ENCODE measurements at regions not wholly inside any gene's neighbourhood (a gene's known extent, or its start where the extent isn't known, plus 50 kb on each side); places are given as distances from the start of the nearest gene placed in this dataset.

DNA sequence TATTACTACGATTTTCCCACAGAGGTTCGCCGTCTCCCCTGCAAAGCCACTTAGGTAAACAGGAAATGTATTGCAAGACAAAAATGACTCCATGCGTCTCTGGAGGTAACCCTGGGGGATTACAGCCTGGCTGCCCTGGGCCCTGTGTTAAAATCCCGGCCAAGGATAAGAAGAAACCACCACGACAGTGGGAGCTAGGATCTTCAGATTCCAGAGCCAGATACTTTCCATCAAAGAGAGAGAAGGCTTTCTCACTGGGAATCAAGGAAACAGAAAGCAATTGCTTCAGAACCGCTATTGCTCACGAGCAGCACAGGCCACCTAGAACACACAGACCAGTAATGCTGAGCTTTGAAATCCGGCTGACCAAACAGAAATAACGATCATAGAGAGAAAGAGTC lies 97.9 kb upstream of the ZNF516 start:
- H3K4me3 Mint-ChIP-seq, result no peak overlapping the region
- H3K36me3 Mint-ChIP-seq (ENCODE audit: insufficient read depth in 2 of 2), result no peaks in the 10 kb centered on the region
- DNase-seq (no peak), ATAC-seq (replicated peaks in 1 of 2) (no peak)
- H3K27ac Mint-ChIP-seq, result no peak overlapping the region
- H3K27me3 Mint-ChIP-seq (ENCODE audit: low read depth), result peaks cover 58% of the 10 kb centered on the region
- H3K9me3 Mint-ChIP-seq, result no peaks in the 10 kb centered on the region
- H3K4me1 Mint-ChIP-seq (ENCODE audit: low read depth), result peaks cover 5% of the 10 kb centered on the region

DNA sequence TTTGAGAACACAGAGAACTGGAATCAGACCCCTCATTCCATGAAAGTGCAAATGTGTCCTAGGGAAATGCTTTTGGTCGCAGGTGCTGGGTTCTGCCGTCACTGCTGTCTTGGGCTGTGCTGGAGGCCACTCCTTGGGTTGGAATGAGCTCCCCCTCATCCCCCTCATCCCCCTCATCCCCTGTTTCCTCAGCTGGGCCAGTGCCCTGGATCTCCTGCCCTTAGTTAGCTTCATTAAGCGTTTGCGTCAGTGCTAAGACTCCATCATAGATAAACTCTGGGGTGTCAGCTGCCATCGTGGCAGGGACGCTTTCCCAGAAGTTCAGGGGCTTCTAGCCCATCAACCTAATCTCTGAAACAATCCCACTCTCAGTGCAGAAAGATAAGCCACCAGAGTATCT lies 97.1 kb upstream of the ZNF516 start:
- DNase-seq (no peak), ATAC-seq (replicated peaks in 1 of 2) (no peak)
- Mint-ChIP-seq H3K4me1 (ENCODE audit: low read depth) (peaks cover 5% of the 10 kb centered on the region), H3K4me3 (no peak overlapping the region), H3K27me3 (ENCODE audit: low read depth) (peaks cover 58% of the 10 kb centered on the region), H3K36me3 (ENCODE audit: insufficient read depth in 2 of 2) (no peaks in the 10 kb centered on the region), H3K27ac (no peak overlapping the region), H3K9me3 (no peaks in the 10 kb centered on the region)

DNA sequence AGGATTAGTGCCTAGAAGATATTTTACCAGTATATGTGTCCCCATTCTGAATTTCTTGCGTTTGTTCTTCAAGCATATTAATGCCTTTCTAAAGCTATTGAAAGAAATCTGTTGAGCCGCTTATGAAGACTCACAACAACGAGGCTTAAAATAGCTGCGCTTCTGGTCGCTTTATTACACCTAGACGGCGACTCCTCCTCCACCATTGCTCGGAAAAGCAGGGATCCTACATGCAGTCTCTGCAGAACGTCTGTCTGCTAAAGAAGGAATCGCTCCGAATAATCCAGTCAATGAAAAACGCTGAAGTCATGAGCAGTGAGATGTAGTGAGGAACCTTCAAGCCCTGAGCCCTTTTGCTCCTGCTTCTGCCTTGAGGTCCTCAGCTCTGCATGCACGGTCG lies 94.8 kb upstream of the ZNF516 start:
- H3K36me3 Mint-ChIP-seq (ENCODE audit: insufficient read depth in 2 of 2), result no peaks in the 10 kb centered on the region
- H3K27ac Mint-ChIP-seq, result no peak overlapping the region
- DNase-seq (no peak), ATAC-seq (replicated peaks in 1 of 2) (no peak)
- H3K4me3 Mint-ChIP-seq, result no peak overlapping the region
- H3K4me1 Mint-ChIP-seq (ENCODE audit: low read depth), result peaks cover 5% of the 10 kb centered on the region
- no peaks in the 10 kb centered on the region for H3K9me3 Mint-ChIP-seq
- peaks cover 54% of the 10 kb centered on the region for H3K27me3 Mint-ChIP-seq (ENCODE audit: low read depth)

DNA sequence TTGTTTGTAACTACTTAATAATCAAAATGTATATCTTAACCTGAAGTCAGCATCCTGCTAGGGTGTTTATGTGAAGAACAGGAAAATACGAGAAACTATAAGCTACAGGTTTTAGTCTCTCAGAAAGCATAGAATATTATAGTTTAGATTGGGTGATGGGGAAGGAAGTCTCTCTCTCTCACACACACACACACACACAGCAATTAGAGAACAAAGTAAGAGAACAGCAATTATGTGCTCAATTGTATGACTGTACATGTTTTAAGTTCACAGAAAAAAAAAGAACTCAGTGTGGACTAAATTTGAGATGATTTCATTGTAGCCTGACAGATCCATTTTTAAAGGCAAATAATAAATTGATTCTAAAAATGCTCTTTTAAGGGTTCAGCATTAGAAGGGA lies 94.3 kb upstream of the ZNF516 start:
- peaks cover 49% of the 10 kb centered on the region for H3K27me3 Mint-ChIP-seq (ENCODE audit: low read depth)
- H3K27ac Mint-ChIP-seq, result no peak overlapping the region
- H3K4me1 Mint-ChIP-seq (ENCODE audit: low read depth), result peaks cover 5% of the 10 kb centered on the region
- DNase-seq (no peak), ATAC-seq (replicated peaks in 1 of 2) (no peak)
- no peaks in the 10 kb centered on the region for H3K36me3 Mint-ChIP-seq (ENCODE audit: insufficient read depth in 2 of 2)
- H3K4me3 Mint-ChIP-seq, result peak overlapping the region; percentile 57 to 72
- H3K9me3 Mint-ChIP-seq, result no peaks in the 10 kb centered on the region

DNA sequence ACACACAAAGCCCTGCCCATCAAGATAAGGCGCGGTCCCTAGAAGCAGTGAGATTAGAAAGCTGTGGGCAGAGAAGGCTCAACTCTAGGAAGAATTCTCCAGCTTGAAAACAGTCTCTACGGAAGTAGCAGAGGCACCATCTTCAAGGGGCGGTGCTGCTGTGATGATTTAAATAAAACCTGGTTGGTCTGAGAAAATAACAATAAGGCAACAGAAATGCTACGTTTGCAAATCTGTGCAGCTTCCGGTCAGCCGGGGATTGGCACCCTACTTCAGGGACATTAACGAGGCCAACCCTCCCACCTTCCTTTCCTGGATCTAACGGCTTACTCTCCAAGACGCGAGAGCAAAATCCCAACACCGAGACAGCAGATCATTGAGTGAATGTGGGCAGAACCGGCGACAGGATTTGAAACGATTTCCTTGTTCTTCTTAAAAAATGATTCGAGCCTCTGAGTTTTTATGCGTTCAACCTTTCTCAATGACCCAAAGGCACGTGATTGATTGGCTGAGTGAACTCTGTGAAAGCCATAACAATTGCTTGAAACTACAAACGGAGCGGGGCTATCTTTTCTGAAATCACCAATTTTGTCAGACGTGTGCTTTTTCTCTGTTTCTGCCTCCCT lies 93.7 kb upstream of the ZNF516 start:
- ATAC-seq (replicated peaks in 1 of 2) (no peak), DNase-seq (no peak)
- Mint-ChIP-seq H3K27me3 (ENCODE audit: low read depth) (peaks cover 49% of the 10 kb centered on the region), H3K9me3 (no peaks in the 10 kb centered on the region), H3K4me3 (peak overlapping the region; percentile 57 to 72), H3K27ac (no peak overlapping the region), H3K36me3 (ENCODE audit: insufficient read depth in 2 of 2) (no peaks in the 10 kb centered on the region), H3K4me1 (ENCODE audit: low read depth) (peaks cover 5% of the 10 kb centered on the region)

DNA sequence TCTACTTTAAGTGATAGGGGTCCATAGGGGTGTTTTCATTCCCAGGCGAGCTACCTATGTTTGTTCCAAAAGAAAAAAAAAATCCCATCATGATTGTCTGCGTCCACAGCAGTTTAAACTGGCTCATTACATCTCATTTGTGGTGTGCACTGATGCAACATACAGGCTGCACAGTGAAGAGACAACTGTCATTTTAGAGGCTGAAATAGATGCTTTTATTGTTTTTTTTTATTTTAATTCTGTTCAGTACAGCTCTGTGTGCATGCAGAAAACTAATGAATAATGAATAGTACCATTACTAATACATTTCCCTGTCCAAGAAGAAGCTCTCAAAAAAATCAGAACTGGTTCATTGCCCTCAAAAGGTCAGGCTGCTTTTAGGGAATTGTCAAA lies 92.8 kb upstream of the ZNF516 start:
- Mint-ChIP-seq H3K9me3 (no peaks in the 10 kb centered on the region), H3K4me3 (no peak overlapping the region), H3K36me3 (ENCODE audit: insufficient read depth in 2 of 2) (no peaks in the 10 kb centered on the region), H3K4me1 (ENCODE audit: low read depth) (peaks cover 5% of the 10 kb centered on the region), H3K27ac (no peak overlapping the region), H3K27me3 (ENCODE audit: low read depth) (peaks cover 41% of the 10 kb centered on the region)
- DNase-seq (no peak), ATAC-seq (replicated peaks in 1 of 2) (no peak)

DNA sequence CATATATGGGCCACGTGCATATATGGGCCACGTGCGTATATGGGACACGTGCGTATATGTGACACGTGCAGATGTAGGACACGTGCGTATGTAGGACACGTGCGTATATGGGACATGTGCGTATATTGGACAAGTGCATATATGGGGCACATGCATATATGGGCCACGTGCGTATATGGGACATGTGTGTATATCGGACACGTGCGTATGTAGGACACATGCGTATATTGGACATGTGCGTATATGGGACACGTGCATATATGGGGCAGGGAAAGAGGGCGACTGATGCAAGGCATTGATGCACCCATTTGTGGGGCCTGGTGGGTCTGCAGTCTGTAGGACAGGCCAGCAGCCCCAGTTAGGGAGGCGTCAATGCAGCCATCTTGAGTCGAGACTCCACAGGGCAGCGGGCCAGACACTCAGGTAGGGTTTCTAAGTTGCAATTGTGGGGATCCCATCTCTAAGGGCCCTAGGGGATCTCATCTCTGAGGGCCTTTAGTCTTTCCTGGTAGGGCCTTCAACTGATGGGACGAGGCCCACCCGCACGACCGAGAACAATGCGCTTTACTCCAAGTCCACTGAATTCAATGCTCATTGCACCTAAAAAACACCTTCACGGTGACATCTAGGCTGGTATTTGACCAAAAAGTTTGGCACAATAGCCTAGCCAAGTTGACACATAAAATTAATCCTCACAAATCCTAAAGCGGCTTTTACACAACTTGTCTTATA lies 92.3 kb upstream of the ZNF516 start:
- peaks cover 5% of the 10 kb centered on the region for H3K4me1 Mint-ChIP-seq (ENCODE audit: low read depth)
- no peak for DNase-seq
- no peaks in the 10 kb centered on the region for H3K36me3 Mint-ChIP-seq (ENCODE audit: insufficient read depth in 2 of 2)
- H3K27me3 Mint-ChIP-seq (ENCODE audit: low read depth), result peaks cover 38% of the 10 kb centered on the region
- no peak overlapping the region for H3K27ac Mint-ChIP-seq
- H3K4me3 Mint-ChIP-seq, result no peak overlapping the region
- no peaks in the 10 kb centered on the region for H3K9me3 Mint-ChIP-seq
- ATAC-seq (replicated peaks in 1 of 2), result no peak

DNA sequence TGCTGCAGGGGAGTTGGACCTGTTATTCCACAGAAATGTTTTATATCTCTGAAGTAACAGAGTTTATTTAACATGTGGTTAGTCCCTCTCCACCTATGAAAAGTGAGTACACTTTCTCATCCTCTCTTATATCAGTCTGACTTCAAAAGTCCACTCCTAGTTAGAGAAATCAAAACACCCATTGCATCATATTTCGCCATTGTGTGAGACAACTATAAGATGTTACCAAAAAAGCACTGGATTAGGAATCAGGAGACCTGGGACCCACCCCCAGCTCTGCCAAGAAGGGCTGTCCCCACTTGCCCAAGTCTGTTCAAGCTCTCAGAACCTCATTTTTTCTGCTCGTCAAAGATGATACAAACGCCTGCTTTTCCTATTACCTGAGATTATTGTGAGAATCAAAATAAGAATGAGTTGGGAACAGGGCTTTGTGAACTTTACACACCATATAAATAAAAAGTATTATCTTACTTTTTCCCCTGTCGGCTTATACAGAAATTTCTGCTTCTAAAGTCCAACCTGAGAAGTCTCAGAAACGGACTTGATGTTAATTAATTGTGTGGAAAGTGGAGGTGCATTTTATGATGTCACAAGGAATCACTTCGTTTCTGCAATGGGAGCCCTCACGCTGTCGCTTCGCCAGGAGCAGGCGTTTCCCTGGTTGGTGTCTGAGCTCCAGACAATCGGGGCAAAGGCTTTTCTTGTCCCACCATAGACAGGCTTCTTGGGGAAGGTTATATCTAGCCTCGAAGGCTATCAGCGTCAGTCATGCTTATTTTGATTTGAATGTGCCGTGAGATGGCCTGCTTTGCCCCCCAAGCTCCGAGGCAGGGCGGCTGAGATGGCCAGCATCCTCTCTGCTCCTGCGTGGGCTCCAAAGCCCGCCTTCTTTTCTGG lies 89.6 kb upstream of the ZNF516 start:
- ATAC-seq (replicated peaks in 1 of 2), result no peak
- peaks cover 5% of the 10 kb centered on the region for H3K4me1 Mint-ChIP-seq (ENCODE audit: low read depth)
- H3K27ac Mint-ChIP-seq, result no peak overlapping the region
- H3K27me3 Mint-ChIP-seq (ENCODE audit: low read depth), result peaks cover 34% of the 10 kb centered on the region
- no peaks in the 10 kb centered on the region for H3K9me3 Mint-ChIP-seq
- no peak for DNase-seq
- H3K36me3 Mint-ChIP-seq (ENCODE audit: insufficient read depth in 2 of 2), result no peaks in the 10 kb centered on the region
- H3K4me3 Mint-ChIP-seq, result no peak overlapping the region

DNA sequence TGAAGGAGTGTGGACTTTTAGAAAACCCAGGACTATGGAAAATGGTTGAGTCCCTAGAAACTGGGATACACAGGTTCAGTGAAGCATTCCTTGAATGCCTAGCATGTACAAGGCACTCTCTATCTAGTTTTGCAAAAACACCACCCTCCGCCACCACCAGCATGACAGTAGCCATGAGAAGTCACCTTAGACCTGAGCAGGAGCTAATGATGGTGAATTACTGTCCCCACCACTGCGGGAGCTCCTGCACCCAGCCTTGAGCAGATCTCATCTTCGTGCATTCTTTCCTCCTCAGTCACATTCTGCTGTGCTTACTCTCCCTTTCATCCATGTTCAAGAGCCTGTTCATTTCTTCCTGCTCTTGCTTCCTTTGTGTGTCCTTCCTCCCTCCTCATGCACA lies 86.2 kb upstream of the ZNF516 start:
- Mint-ChIP-seq H3K4me3 (no peak overlapping the region), H3K27ac (no peak overlapping the region), H3K9me3 (no peaks in the 10 kb centered on the region), H3K4me1 (ENCODE audit: low read depth) (no peaks in the 10 kb centered on the region), H3K27me3 (ENCODE audit: low read depth) (peaks cover 42% of the 10 kb centered on the region), H3K36me3 (ENCODE audit: insufficient read depth in 2 of 2) (no peaks in the 10 kb centered on the region)
- DNase-seq (no peak), ATAC-seq (replicated peaks in 1 of 2) (no peak)

DNA sequence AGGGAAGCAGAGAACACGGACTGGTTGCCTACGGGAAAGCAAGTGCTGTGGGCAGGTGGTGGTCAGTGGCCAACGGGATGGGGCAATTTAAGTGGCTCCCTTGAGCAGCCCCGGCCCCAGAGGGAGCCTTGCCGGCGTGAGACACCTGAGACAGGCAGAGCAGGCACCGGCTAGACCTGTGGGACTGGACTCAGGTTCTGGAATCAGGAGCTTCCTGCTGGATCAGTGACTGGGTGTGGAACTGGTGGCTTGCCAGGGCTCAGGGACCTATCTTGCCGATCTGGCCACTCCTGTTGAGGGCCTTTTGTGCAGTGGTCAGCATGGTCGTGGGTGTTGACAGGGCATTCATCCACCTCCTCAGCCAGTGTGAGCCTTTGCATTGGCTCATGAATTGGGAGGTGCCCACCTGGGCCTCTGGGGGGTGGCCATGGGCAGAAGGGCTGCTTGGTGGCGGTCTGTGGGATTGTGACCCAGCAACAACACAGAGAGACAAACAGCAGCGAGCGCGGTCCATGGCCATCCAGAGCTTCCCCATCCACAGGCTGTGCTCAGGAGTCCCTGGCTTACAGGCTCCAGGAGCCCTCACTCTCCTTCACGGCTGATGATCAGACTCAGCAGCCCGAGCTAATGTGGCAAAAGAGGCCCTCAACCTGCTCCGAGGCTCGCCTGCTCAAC lies 85.4 kb upstream of the ZNF516 start:
- DNase-seq (no peak), ATAC-seq (replicated peaks in 1 of 2) (no peak)
- Mint-ChIP-seq H3K36me3 (ENCODE audit: insufficient read depth in 2 of 2) (no peaks in the 10 kb centered on the region), H3K9me3 (no peaks in the 10 kb centered on the region), H3K4me1 (ENCODE audit: low read depth) (no peaks in the 10 kb centered on the region), H3K27me3 (ENCODE audit: low read depth) (peaks cover 49% of the 10 kb centered on the region), H3K27ac (no peak overlapping the region), H3K4me3 (no peak overlapping the region)

DNA sequence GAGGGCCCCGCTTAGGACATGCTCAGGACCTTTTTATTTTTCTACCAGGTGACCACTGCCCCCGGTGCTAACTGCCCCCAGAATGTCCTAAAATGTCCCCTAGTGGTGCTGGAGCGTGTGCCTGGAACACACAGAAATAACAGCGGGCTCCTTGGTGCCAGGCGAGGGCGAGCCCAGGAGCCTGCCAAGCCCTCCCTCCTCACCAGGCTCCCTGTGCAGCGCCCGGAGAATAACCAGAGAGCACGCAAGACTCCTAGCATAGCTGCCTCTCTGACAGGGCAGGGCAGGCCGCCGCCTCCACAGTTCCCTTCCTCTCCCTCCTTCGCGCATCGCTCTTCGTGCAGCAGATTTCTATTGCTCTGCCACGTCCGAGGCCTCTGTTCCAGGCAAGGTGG lies 84.3 kb upstream of the ZNF516 start:
- ATAC-seq (replicated peaks in 1 of 2) (no peak), DNase-seq (no peak)
- no peaks in the 10 kb centered on the region for H3K4me1 Mint-ChIP-seq (ENCODE audit: low read depth)

DNA sequence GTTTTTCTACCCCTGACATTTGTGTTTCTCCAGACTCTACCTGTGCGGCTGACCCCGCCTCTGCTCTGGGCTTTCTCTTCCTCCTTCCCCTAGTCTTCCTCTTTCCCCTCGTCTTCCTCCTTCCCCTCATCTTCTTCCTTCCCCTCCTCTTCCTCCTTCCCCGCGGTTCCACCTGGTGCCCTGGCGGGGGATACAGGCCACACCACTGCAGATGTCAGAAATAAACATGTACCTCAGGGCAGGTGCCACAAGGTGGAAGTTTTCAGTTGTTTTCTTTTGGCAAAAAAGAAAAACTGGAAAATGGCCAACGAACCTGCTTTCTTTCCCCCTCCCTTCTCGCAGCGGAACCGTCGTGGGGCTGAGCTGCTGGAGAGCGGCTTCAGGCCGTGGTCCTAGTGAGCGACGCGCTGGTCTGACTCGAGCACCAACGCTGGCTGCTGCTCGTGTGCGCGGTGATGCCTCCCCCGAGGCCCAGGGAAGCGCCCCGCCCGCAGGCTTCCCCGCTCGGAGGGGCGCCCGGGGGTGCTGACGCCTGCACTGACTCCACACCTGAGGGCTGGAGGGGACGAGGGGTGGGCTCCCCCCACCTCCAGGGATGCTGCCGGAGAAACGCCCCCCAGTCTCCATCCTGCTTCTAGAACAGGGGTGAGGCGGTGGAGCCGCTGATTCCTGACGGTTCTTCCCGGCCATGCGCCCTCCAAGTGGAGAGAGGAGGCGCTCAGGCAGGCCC lies 83.7 kb upstream of the ZNF516 start:
- Mint-ChIP-seq H3K9me3 (no peaks in the 10 kb centered on the region), H3K27ac (no peak overlapping the region), H3K36me3 (ENCODE audit: insufficient read depth in 2 of 2) (no peaks in the 10 kb centered on the region), H3K27me3 (ENCODE audit: low read depth) (peaks cover 49% of the 10 kb centered on the region), H3K4me3 (no peak overlapping the region), H3K4me1 (ENCODE audit: low read depth) (no peaks in the 10 kb centered on the region)
- DNase-seq (no peak), ATAC-seq (replicated peaks in 1 of 2) (no peak)

More for the DNA sequence above, 84.3 kb upstream of the ZNF516 start:
- H3K27me3 Mint-ChIP-seq (ENCODE audit: low read depth), result peaks cover 49% of the 10 kb centered on the region
- no peaks in the 10 kb centered on the region for H3K36me3 Mint-ChIP-seq (ENCODE audit: insufficient read depth in 2 of 2)
- H3K4me3 Mint-ChIP-seq, result no peak overlapping the region
- H3K27ac Mint-ChIP-seq, result no peak overlapping the region
- no peaks in the 10 kb centered on the region for H3K9me3 Mint-ChIP-seq
